ENCODE measurements at regions not wholly inside any gene's neighbourhood (a gene's known extent, or its start where the extent isn't known, plus 50 kb on each side); places are given as distances from the start of the nearest gene placed in this dataset.

- no peak for TF ChIP-seq CTCF (IDR thresholded peaks at IDR 0.05)
- TF ChIP-seq POLR2AphosphoS5 (IDR thresholded peaks at IDR 0.05) = no peak
- TF ChIP-seq POLR2A (IDR thresholded peaks at IDR 0.05; ENCODE audit: low read depth) = no peak
- TF ChIP-seq EP300 (IDR thresholded peaks at IDR 0.05) = no peak
Observed at GRCh38 chr7:96933067-96933645, 72.2 kb upstream of the DLX6 start.

Measured in esophagus muscularis mucosa (tissue), 4 donors.